ENCODE measurements at regions not wholly inside any gene's neighbourhood (a gene's known extent, or its start where the extent isn't known, plus 50 kb on each side); places are given as distances from the start of the nearest gene placed in this dataset.

DNA sequence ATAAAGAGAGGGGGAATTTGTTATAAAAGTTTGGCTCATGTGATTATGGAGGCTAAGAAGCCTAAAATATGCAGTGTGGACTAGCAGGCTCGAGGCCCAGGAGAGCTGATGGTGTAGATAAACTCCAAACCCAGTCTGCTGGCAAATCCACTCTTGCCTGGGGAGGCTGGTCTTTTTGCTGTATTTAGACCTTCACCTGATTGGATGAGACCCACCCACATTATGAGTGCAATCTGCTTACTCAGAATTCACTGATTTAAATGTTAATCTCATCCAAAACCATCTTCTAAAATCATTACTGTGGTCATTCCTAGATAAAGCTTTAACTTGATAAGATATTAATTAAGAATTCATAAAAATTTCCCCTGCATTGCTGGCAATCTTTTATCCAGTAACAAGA lies 473.2 kb downstream of the TMA16 start:
- no peak for DNase-seq (ENCODE audit: low read depth)

DNA sequence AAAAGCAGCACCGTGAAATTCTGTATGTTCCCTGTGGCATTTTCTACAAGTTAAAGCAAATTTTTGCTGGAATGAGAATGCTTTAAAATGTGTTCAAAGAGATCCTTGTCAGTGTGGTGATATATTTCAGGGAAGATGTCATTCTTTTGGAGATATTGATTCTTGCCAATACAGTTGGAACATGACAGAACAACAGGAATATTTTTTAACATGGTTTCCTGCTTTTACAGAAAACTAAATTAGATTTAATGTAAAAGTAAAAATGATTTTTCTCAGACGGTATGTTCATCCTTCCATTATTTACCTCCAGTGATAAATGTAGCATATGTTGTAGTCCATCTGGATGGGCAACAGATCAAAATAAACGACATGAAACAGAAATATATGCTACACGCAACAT lies 474.8 kb downstream of the TMA16 start:
- DNase-seq (ENCODE audit: low read depth), result no peak

DNA sequence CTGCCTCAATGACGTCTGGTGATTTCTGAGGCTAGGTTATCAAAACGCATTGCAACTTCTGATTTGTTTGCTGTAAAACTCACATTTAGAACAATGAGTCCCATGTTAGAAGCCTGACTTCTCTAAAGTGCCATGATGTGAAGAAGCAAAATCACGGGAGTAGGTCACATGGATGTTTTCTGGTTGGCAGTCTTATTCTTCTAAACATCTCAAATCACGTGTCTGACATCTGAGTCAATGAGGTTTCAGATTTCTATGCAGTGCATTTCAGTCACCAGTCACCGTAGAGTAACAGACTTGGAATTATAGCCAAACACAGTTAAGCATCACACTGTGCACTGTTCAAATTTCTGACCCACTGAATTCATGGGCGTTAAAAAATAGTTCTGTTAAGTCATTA lies 482.1 kb downstream of the TMA16 start:
- DNase-seq (ENCODE audit: low read depth), result no peak

DNA sequence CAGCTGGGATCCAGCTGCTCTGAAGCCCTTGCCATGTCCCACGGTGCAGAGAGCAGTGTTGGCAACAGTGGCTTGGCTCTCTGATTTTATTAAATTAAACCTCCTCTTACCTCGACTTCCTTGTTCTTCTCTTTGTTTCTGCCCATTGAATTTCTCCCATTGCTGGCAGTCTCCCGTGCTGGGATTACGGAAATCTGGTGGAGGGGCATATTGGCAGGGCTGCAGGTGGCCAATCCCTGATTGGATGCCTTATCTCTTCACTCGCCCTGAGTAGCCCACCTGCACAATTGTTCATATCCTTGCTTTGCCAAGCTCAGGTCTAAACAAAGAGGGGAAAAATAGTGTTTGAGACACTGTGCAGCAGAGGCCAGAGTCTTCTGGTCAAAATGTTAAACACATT lies 493.9 kb downstream of the TMA16 start:
- DNase-seq (ENCODE audit: low read depth), result no peak

DNA sequence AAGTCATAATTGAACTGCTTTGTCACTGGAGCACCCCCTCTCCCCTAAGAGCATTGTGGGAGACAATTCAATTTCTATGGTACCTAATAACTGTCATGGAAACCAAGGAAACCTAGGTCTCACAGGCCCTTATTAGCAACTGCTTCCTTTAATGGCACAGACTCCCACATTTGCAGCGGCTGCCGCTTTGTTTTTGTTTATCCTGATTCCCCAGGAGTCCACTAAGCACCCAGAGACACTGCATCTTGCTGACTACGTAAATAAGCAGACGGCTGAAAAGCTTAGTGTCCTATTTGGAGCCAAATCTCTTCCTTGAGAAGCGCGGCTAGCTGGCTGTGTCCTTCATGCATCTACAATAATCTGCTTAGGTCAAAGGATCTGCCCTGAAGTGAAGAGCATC lies 494.4 kb downstream of the TMA16 start:
- DNase-seq (ENCODE audit: low read depth), result no peak

DNA sequence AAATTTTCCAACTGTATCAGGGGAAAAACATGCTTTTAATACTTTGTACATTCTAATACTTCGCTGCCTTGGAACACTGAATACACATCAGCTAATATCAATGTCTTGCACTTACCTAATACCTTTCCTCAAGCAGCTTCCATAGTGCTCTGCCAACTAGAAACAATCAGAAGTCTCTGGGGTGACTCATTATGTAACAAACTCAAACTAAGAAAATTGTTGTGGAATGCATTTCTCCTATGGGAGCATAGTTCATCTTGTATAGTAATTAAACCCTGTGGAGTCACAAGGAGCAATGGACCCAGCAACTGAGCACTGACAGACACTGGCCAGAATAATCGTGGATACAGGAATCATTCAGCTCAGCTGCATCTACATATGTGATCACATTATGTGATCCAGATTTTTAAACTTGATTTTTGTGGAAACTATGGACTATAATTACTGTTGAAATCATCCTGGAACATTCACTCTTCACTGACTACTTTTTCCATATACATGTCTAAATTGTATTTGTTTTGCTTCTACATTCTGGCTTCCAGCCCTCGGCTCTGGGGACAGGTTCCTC lies 496.9 kb downstream of the TMA16 start:
- no peak for DNase-seq (ENCODE audit: low read depth)

DNA sequence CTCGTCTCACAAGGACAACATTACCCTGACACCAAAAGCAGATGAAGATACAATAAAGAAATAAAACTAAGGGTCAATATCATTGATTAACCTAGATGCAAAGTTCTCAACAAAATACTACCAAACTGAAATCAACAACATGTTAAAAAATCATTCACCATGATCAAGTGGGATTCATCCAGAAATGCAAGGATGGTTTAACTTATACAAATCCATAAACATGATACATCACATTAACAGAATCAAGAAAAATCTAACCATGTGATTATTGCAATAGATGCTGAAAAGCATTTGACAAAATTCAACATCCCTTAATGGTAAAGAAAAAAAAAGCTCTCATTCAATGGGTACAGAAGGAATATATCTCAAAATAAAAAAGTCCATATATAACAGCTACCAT lies 514.9 kb downstream of the TMA16 start:
- DNase-seq (ENCODE audit: low read depth), result no peak

DNA sequence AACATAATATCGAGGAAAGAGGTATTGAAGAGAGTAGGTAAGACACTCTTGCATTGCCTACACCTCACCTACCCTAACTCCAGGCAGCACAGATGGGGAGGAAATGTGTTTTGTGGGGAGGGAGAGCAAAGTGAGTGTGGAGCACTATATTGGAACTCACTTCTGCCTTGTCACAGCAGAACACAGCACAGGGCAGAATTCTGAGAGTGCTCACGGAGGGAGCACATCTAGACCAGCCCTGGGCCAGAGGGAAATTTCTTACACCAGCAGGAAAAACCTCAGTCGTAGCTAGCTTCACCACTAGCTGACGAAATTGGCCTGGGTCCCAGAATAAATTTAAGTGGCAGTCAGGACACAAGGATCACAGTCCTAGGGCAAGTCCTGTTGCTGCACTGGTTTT lies 517.3 kb downstream of the TMA16 start:
- DNase-seq (ENCODE audit: low read depth), result no peak

DNA sequence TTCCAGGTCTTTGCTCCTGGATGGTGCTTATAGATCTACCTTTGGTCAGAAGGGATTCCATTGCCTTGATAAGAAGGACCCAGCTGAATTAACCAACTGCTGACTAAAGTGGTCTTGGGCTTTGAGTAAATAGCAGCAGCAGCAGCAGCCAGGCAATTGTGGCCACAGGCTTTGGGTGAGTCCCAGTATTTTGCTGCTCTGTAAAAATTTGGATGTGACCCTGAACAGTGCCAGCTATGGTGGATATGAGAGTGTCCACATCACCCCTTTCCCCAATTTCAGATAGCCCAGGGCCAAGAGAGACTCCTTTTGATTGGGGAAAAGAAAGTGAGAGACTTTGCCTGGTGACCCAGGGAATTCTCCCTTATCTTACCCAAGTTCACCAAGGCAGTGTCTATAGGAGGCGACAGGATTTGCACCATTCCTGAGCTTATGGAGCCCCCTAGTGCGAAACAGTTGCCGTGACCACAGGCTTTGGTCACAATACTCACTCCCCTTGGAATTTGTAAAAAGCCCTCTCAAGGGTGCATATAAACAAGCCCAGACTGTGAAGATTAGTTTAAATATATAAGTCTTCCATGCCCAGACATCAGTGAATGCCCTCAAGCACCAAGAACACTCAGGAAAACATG lies 518.0 kb downstream of the TMA16 start:
- no peak for DNase-seq (ENCODE audit: low read depth)

DNA sequence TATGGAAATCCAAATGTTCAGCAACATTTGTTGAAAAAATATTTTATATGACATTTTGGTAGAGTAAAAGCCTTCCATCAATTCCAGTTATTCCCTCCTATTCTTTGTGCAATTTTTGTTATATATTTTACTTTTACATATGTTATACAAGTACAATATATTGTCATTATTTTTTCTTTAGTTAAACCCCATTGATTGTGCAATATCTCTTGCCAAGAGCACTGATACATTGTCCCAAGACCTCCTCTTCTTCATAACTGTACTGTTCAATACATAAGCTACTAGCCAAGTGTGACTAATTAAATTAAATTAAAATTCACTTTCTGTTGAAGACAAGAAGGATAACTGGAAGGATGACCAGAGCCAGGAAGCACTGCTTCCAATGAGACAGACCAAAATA lies 527.5 kb downstream of the TMA16 start:
- DNase-seq (ENCODE audit: low read depth), result no peak

DNA sequence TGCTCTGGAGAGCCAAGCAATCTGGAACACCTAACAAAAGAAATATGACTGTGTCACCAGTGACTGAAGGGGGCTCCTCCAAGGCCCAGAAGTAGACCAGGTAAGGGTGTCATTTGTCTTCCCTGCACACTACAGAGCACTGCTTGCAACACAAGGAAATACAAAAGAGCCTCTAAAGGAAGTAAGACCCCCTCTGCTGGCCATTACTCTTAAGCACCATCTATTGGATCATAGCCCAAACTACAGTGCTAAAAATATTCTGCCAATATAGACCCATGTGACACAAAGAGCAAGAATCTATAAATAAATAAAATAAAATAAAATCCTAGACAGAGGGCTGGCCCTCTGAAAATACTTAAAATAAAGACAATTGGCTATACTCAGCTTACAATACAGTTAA lies 528.7 kb downstream of the TMA16 start:
- DNase-seq (ENCODE audit: low read depth), result no peak

DNA sequence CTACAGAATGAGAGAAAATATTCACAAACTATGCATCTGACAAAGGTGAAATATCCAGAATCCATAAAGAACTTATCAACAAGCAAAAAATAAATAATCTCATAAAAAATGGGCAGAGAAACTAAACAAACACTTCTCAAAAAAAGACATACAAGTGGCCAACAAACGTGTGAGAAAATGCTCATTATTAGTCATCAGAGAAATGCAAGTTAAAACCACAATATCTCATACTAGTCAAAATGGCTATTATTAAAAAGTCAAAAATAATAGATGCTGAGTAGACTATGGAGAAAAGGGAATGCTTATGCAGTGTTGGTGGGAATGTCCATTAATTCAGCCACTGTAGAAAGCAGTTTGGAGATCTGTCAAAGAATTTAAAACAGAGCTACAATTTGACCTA lies 533.3 kb downstream of the TMA16 start:
- DNase-seq (ENCODE audit: low read depth), result no peak

DNA sequence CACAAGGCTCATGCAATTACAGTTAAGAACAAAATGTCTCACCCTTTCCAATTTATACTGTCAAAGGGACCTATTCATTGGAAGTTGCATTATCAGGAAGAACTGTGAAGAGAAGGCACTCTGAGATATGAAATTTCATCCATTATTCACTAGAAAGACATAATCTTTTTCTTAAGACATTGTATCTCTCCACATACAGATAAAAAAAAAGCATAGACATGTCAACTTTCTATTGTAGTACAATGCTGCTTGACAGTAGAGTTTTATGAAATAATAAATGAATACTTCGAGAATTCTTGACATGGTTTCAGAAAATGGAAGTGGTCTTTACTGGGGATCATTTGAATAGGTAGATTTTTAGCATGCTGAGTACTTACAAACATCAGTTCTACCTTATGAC lies 545.0 kb downstream of the TMA16 start:
- no peak for DNase-seq (ENCODE audit: low read depth)

DNA sequence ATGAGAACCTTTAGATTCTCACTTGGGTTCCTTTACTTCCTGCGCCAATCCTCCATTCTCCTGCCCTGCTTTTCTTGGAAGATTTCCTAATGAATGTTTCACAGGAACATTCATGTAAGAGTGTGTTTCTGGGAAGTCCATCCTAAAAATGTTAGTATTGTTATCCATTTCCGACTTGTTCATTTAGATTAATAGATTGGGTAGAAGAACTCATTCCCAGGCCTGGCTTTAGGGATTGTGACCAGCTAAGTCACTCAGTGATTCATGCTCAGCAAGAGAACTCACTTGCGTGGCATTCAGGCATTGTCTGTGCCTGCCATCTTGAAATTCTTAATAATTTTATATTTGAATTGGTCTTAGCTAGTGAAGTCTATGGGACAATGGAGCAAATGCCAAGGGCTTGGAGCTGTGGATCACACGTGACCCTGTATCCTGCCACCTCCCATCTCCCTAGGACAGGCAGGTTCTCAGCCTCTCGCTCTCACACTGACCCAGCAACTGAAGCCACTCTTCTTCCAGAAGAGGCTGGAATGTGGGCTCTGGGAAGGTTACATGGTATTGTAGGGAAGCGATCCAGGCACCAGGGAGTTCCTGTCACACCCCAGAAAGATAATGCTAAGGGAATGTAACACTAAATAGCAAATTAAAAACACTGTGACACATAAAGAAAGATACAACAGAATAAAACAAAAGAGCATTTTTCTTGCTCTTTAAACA lies 562.1 kb downstream of the TMA16 start:
- no peak for DNase-seq (ENCODE audit: low read depth)

DNA sequence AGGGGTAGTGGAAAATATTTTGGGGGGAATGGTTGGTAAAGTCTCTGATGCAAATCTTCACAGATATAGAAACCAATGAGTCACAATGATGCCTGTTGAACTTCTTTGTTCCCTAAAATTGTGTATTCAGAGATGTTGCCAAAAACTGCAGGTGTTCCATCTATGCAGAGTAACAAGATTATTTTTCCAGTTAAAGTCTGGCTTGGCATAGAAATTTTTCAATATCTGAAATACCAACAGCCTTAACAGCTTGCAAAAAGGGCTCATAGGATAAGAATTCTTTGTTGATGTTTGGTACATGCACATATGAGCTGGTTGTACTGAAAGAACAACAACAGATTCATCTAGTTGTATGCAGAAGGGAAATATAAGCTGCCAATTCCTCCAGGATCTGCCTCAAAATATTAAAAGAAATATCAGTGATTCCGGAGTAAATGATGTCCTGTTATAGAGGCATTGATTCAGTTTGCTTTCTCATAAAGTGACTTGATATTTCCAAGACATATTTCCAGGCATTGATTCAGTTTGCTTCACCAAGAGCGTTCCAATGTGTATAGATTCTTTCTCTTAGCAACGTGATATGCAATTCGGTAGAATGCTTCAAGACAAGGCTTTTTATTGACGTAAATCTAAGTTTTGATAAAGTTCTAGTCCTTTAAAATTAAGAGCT lies 564.4 kb downstream of the TMA16 start:
- no peak for DNase-seq (ENCODE audit: low read depth)

DNA sequence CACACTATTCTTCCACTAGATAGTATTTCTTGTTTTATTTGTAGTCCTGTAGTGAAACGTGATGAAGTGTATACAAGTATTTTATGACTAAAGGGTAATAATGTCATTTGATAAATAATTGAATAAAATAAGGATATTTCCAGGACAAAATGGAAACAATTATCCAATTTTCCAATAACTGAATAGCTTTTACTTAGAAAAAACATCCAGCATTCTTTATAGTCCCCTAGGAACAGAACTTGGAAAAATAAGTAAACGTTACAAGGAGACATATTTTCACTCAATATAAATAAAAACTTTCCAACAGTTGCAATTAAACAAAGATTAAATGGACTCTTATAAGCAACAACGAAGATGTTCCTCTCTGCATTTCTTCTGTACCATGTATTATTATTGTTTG lies 566.0 kb downstream of the TMA16 start:
- no peak for DNase-seq (ENCODE audit: low read depth)

DNA sequence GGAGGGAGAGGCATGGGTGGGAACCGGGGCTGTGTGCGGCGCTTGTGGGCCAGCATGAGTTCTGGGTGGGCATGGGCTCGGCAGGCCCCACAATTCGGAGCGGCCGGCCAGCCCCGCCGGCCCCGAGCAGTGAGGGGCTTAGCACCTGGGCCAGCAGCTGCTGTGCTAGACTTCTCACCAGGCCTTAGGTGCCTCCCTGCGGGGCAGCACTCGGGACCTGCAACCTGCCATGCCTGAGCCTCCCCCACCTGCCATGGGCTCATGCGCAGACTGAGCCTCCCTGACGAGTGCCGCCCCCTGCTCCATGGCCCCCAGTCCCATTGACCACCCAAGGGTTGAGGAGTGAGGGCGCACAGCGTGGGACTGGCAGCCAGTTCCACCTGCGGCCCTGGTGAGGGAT lies 573.9 kb downstream of the TMA16 start:
- DNase-seq (ENCODE audit: low read depth), result no peak

DNA sequence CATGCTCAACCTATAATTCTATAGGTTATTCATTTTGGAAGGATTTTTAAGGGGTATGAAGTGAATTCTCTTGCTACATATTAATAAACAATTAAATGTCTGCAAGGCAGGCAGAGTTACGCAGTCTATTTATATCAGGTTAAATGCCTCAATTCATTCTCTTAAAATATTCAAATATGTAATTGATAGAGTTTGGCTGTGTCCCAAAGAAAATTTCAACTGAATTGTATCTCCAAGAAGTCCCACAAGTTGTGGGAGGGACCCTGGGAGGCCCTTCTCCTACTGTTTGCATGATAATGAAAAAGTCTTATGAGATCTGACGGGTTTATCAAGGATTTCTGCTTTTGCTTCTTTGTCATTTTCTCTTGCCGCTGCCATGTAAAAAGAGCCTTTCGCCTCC lies 576.1 kb downstream of the TMA16 start:
- no peak for DNase-seq (ENCODE audit: low read depth)

DNA sequence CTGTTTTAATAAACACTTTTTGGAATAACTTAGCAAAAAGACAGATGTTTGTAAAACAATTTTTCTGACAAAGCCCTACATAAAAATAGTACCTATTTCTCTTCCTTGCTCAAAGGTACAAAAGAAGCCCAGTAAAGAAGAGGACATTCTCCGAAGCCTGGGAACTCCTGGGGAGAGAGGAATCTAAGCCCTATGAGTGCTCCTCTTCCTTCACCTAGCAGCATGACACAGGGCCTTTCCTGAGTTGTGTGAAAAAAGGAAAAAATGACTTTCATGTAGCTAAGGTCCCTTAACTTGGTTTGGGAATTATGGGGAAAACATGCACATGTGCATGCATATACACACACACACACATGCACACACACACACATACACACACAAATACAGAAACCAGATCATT lies 586.9 kb downstream of the TMA16 start:
- no peak for DNase-seq (ENCODE audit: low read depth)

DNA sequence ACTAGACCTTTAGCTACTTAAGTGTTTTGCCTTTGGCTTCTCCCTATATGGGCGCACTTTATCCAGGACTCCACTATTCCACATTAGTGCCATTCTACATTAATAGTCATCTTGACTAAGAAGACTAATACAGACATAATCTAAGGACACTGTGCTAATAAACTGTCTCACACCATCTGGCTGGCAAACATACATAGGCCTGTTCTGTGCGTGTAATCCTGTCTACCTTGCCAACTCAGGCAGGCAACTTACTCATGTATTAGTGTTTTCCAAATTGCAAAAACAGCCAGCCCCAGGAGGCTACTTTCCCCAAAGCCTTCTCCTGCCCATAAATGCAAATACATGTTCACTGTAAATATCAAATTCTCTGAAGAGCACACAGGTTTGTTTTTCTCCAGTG lies 587.3 kb downstream of the TMA16 start:
- DNase-seq (ENCODE audit: low read depth), result no peak

DNA sequence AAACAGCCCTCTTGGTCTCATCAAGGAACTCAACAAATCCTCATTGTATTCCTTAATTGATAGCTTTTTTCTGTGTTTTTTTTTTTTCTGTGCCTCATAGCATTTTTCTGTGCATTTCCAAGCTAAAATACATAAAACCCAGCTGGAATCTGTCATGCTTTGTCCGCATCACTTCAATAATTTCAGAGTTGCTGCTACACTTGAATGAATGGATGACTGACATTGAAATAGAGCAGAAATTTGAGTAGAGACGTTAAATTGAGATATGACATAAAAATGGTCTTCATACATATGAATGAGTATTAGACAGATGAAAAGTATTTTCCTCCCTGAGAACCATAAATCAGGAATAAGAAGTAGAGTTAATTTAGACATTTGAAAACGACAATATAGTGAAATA lies 593.2 kb downstream of the TMA16 start:
- DNase-seq (ENCODE audit: low read depth), result no peak

DNA sequence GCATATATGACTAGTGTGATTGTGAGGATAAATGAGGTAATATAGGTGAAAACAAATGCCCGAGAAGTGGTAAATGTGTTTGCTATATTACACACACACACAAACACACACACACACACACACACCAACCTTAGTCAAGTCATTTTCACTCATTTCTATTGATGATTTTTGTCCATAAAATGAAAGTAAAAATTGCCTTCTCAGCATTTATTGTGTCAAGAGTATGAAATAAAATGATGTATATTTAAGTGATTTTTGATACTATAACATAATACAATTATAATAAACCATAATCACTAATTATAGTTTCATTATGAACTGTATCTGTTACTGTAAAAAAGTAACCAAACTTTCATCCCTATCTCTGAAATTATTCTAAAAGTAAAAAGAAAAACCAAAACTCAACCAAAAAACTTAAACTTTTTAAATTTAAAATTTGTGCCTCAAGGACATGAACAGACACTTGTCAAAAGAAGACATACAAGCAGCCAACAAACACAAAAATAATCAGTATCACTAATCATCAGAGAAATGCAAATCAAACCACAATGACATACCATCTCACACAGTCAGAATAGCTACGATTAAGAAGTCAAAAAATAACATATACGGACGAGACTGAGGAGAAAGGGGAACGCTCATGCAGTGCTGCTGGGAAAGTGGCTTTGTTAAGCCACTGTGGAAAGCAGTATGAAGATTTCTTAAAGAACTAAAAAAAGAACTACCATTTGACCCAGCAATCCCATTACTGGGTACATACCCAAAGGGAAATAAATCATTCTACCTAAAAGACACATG lies 601.0 kb downstream of the TMA16 start:
- DNase-seq (ENCODE audit: low read depth), result no peak
